ENCODE measurements at regions not wholly inside any gene's neighbourhood (a gene's known extent, or its start where the extent isn't known, plus 50 kb on each side); places are given as distances from the start of the nearest gene placed in this dataset.

GRCh38 chr3:143203848-143204247 lies 84.3 kb downstream of the CHST2 start:
- TF ChIP-seq CTCF (IDR thresholded peaks at IDR 0.05) (no peak), POLR2A (IDR thresholded peaks at IDR 0.05) (no peak)
- intact Hi-C loops (cut with DNase I), result no loop called here
- H3K9me3 ChIP-seq (replicated peaks in 1 of 3), result no peaks in the 10 kb centered on the region
- H3K27ac ChIP-seq, result no peak overlapping the region
- no peak overlapping the region for H3K4me3 ChIP-seq
- no peak for DNase-seq
- H3K27me3 ChIP-seq, result no peaks in the 10 kb centered on the region
- WGBS, 4 donors, result 75 to 85% (median 78%) methylated on average over 3 of the region's 3 CpGs
- no peaks in the 10 kb centered on the region for H3K36me3 ChIP-seq (replicated peaks in 1 of 2)
- H3K4me1 ChIP-seq (replicated peaks in 1 of 2), result no peaks in the 10 kb centered on the region

- no peak for DNase-seq
- TF ChIP-seq CTCF (IDR thresholded peaks at IDR 0.05) (no peak), POLR2A (IDR thresholded peaks at IDR 0.05) (no peak)
- intact Hi-C loops (cut with DNase I), result no loop called here
- 81 to 97% (median 88%) methylated on average over 4 of the region's 4 CpGs for WGBS, 4 donors
- Histone ChIP-seq H3K27me3 (no peaks in the 10 kb centered on the region), H3K4me1 (replicated peaks in 1 of 2) (no peaks in the 10 kb centered on the region), H3K4me3 (no peak overlapping the region), H3K36me3 (replicated peaks in 1 of 2) (no peaks in the 10 kb centered on the region), H3K27ac (no peak overlapping the region), H3K9me3 (replicated peaks in 1 of 3) (no peaks in the 10 kb centered on the region)
Observed at GRCh38 chr3:143206955-143207337, 87.4 kb downstream of the CHST2 start.

GRCh38 chr3:143207338-143207961 lies 87.9 kb downstream of the CHST2 start:
- Histone ChIP-seq H3K27ac (no peak overlapping the region), H3K4me1 (replicated peaks in 1 of 2) (no peaks in the 10 kb centered on the region), H3K9me3 (replicated peaks in 1 of 3) (no peaks in the 10 kb centered on the region), H3K27me3 (no peaks in the 10 kb centered on the region), H3K36me3 (replicated peaks in 1 of 2) (no peaks in the 10 kb centered on the region), H3K4me3 (no peak overlapping the region)
- intact Hi-C loops (cut with DNase I), result no loop called here
- no peak for DNase-seq
- 67 to 76% (median 73%) methylated on average over 1 of the region's 1 CpG for WGBS, 4 donors
- TF ChIP-seq CTCF (IDR thresholded peaks at IDR 0.05) (no peak), POLR2A (IDR thresholded peaks at IDR 0.05) (no peak)

- 66 to 86% (median 75%) methylated on average over 3 of the region's 3 CpGs for WGBS, 4 donors
- intact Hi-C loops (cut with DNase I), result no loop called here
- TF ChIP-seq CTCF (IDR thresholded peaks at IDR 0.05) (no peak), POLR2A (IDR thresholded peaks at IDR 0.05) (no peak)
- Histone ChIP-seq H3K4me3 (no peak overlapping the region), H3K36me3 (replicated peaks in 1 of 2) (no peaks in the 10 kb centered on the region), H3K4me1 (replicated peaks in 1 of 2) (no peaks in the 10 kb centered on the region), H3K27me3 (no peaks in the 10 kb centered on the region), H3K9me3 (replicated peaks in 1 of 3) (no peaks in the 10 kb centered on the region), H3K27ac (no peak overlapping the region)
- no peak for DNase-seq
Observed at GRCh38 chr3:143208976-143209714, 89.6 kb downstream of the CHST2 start.

Measured in adrenal gland (tissue), 9 donors.